Spleen (tissue), 7 donors: ENCODE measurements at regions not wholly inside any gene's neighbourhood (a gene's known extent, or its start where the extent isn't known, plus 50 kb on each side); places are given as distances from the start of the nearest gene placed in this dataset.

Experiments
- CTCF ChIP-seq, 11 experiments: fragments of 200-600 bp in 7 of 11; fragments of 450-650 bp in 4 of 11; sonication (generic) in 4 of 11; IDR thresholded peaks in 8 of 11; conservative IDR thresholded peaks in 3 of 11; 1 replicate in 7 of 11; 2 replicates in 4 of 11; pipeline versions ENCODE4 v1.4.0 to v1.8.0; 2016 to 2021; ENCODE audit warnings: antibody characterized with exemption in 11 of 11, inconsistent platforms in 4 of 11, mild to moderate bottlenecking in 1 of 11
- POLR2A ChIP-seq, 3 donors: fragments of 450-650 bp; IDR thresholded peaks; one replicate each; pipeline ENCODE4 v1.5.1; 2017; ENCODE audit warnings: antibody characterized with exemption in 3 of 3, mild to moderate bottlenecking in 1 of 3
- POLR2AphosphoS5 ChIP-seq, 3 donors: sonication (generic); formaldehyde crosslinking; IDR thresholded peaks; one replicate each; pipeline ENCODE4 v1.5.1; 2017; ENCODE audit warnings: antibody characterized with exemption in 3 of 3
- donor health status: DM: no; HTN: no; CAD: no; lungs with moderate emphysema.
- donor health status: DM: no; HTN: no; CAD: no.
- donor health status: DM: no; HTN: no; CAD: no.

DNA sequence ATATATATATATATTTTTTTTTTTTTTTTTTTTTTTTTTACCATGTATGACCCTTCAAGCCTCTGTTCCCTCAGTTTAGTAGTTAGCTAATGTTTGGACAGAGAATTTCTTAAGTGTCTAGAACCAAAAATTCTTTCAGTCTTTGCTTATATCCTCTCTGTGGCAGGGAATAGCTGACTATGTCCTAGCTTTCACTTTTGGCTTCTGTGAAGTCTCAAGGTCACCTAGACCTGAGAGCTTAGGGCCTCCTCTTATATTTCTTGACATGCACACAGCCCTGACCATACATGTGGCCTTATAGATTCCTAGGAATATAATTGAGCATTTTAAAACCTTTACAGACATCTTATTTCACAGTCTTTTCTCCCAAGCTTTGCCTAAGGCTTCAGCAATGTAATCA is 930.8 kb upstream of the CDH9 start:
- no peak for TF ChIP-seq POLR2A (IDR thresholded peaks at IDR 0.05)
- TF ChIP-seq POLR2AphosphoS5 (IDR thresholded peaks at IDR 0.05) = no peak
- TF ChIP-seq CTCF (IDR thresholded peaks at IDR 0.05 in 8 of 11, conservative IDR thresholded peaks at IDR 0.05 in 3 of 11) = no peak
